Skin epidermis (tissue), 12 donors: ENCODE measurements at regions not wholly inside any gene's neighbourhood (a gene's known extent, or its start where the extent isn't known, plus 50 kb on each side); places are given as distances from the start of the nearest gene placed in this dataset.

Experiments used
- H3K27ac ChIP-seq, 21 experiments: fragments of 200-600 bp; sonication (generic) in 11 of 21; one replicate each; pipeline ENCODE4 v1.5.0; 2020; ENCODE audit warnings: mild to moderate bottlenecking in 3 of 21, inconsistent platforms in 2 of 21, moderate library complexity in 2 of 21
- H3K4me3 ChIP-seq, 7 experiments: fragments of 200-600 bp; sonication (generic) in 2 of 7; one replicate each; pipeline ENCODE4 v1.5.0; 2020; ENCODE audit warnings: inconsistent platforms in 2 of 7, mild to moderate bottlenecking in 2 of 7, moderate library complexity in 1 of 7

- no peak overlapping the region for H3K4me3 ChIP-seq
Measured at GRCh38 chr10:54958844-54959243, 157.8 kb upstream of the PCDH15 start.

GRCh38 chr10:54947605-54948004 is 146.6 kb upstream of the PCDH15 start:
- H3K4me3 ChIP-seq: no peak overlapping the region
- no peak overlapping the region for H3K27ac ChIP-seq

More at GRCh38 chr10:54958844-54959243, 157.8 kb upstream of the PCDH15 start:
- no peak overlapping the region for H3K27ac ChIP-seq

- H3K27ac ChIP-seq: no peak overlapping the region
- no peak overlapping the region for H3K4me3 ChIP-seq
Measured at GRCh38 chr10:54940418-54940817, 139.4 kb upstream of the PCDH15 start.

DNA sequence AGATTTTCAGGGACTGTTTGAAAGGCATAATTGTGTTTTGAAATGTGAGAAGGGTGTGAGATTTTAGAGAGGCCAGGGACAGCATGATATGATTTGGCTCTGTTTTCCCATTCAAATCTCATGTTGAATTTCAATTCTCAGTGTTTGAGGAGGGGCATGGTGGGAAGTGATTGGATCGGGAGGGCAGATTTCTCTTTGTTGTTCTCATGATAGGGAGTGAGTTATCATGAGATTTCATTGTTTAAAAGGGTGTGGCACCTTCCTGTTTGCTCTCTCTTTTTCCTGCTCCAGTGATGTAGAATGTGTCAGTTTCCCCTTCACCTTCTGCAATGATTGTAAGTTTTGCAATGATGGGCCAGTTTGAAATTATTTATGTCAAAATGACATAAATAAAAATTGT is 113.0 kb upstream of the PCDH15 start:
- Histone ChIP-seq H3K4me3 (no peak overlapping the region), H3K27ac (no peak overlapping the region)

- Histone ChIP-seq H3K27ac (no peak overlapping the region), H3K4me3 (no peak overlapping the region)
Measured at GRCh38 chr10:54909165-54909564, 108.1 kb upstream of the PCDH15 start.

GRCh38 chr10:54908019-54908418 is 107.0 kb upstream of the PCDH15 start:
- no peak overlapping the region for H3K27ac ChIP-seq
- H3K4me3 ChIP-seq: no peak overlapping the region

GRCh38 chr10:54906940-54907339 is 105.9 kb upstream of the PCDH15 start:
- Histone ChIP-seq H3K4me3 (no peak overlapping the region), H3K27ac (no peak overlapping the region)

GRCh38 chr10:54905578-54906192 is 104.7 kb upstream of the PCDH15 start:
- no peak overlapping the region for H3K27ac ChIP-seq
- no peak overlapping the region for H3K4me3 ChIP-seq

GRCh38 chr10:54904833-54905232 is 103.8 kb upstream of the PCDH15 start:
- Histone ChIP-seq H3K4me3 (no peak overlapping the region), H3K27ac (no peak overlapping the region)

DNA sequence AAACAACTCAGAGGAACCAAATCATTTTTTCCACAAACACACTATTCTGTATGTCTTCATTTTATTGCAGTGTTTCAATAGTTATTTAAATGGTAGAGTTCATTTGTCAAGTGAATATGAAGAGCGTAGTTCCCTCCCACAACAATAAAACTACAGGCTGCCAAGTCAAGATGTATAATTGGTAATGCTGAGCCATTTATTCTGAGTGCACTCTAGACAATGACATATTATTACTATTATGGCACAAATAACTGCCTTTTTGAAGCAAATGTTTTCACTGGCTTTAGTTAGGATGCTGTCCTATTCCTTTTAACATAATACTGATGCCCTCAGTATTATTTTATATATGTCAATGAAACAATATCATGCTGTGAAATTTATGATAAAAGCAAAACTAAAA is 102.7 kb upstream of the PCDH15 start:
- Histone ChIP-seq H3K27ac (no peak overlapping the region), H3K4me3 (no peak overlapping the region)

- Histone ChIP-seq H3K27ac (no peak overlapping the region), H3K4me3 (no peak overlapping the region)
Measured at GRCh38 chr10:54900584-54900983, 99.6 kb upstream of the PCDH15 start.

GRCh38 chr10:54880996-54881395 is 80.0 kb upstream of the PCDH15 start:
- Histone ChIP-seq H3K4me3 (no peak overlapping the region), H3K27ac (no peak overlapping the region)

- no peak overlapping the region for H3K27ac ChIP-seq
- no peak overlapping the region for H3K4me3 ChIP-seq
Measured at GRCh38 chr10:54869022-54869421, 68.0 kb upstream of the PCDH15 start.

- H3K27ac ChIP-seq: no peak overlapping the region
- no peak overlapping the region for H3K4me3 ChIP-seq
Measured at GRCh38 chr10:54866666-54867065, 65.6 kb upstream of the PCDH15 start.

DNA sequence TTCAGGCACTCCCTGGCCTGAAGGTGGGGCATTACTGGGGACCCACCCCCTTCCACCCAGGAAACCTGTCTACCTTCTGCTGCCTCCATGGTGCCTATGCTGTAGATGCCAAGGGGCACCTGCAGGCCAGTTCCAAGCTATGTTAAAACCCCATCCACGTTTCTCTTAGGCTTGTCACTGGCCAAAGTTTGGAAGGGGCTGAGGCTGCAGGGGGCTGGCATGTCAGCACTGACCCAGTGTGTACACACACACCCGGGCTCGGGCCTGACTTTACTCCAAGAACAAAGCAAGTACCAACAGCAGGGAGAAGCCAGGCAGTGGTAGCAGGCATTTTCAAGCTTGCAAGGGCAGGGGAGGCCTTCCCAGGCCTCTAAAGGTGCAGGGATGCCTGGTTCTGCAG is 53.8 kb upstream of the PCDH15 start:
- H3K4me3 ChIP-seq: no peak overlapping the region

GRCh38 chr10:54854389-54854788 is 53.4 kb upstream of the PCDH15 start:
- Histone ChIP-seq H3K27ac (no peak overlapping the region), H3K4me3 (no peak overlapping the region)

More for the DNA sequence above, 53.8 kb upstream of the PCDH15 start:
- H3K27ac ChIP-seq: no peak overlapping the region

DNA sequence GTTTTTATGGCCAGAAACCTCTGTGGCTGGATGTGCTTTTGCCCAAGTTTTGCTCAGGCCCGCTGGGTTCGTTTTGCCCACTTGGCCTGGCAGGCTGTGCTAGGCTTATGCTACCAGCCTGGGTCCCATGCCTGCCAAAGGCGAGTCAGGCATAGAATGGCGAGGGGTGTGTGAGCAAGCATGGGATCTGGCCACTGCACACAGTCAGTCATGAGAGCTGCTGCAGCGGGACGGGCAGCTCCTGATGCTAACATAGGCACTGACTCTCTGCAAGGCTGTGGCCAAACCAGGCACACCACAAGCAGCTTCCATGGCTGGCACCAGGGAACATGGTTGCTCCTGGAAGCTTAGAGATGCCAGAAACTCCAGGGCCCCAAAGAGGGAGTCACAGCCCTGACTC is 52.9 kb upstream of the PCDH15 start:
- no peak overlapping the region for H3K4me3 ChIP-seq
- H3K27ac ChIP-seq: no peak overlapping the region
